GM23338 (cell line): ENCODE measurements at regions not wholly inside any gene's neighbourhood (a gene's known extent, or its start where the extent isn't known, plus 50 kb on each side); places are given as distances from the start of the nearest gene placed in this dataset.

Source experiments
- ATAC-seq: fragments of 200-7000 bp; cut with Tn5 transposase; 3 replicates; pipeline ENCODE4 v1.9.1; 2020
- DNase-seq: peaks from one replicate; pipeline ENCODE4 v3.0.0-alpha.2; 2015; ENCODE audit warnings: low spot score
- H2AFZ ChIP-seq: fragments of 200-600 bp; sonication (generic); 2 replicates; pipeline ENCODE4 v1.8.0; 2016; ENCODE audit warnings: antibody characterized with exemption, mild to moderate bottlenecking, moderate library complexity
- H3F3A ChIP-seq: fragments of 200-600 bp; sonication (generic); replicated peaks from 2 replicates; pipeline ENCODE4 v1.8.0; 2017; ENCODE audit warnings: antibody characterized with exemption, mixed run types, low read depth
- H3K27ac ChIP-seq: fragments of 200-600 bp; sonication (generic); 2 replicates; pipeline ENCODE4 v1.6.1; 2016; ENCODE audit warnings: low read depth
- H3K27me3 ChIP-seq: fragments of 200-600 bp; sonication (generic); 2 replicates; pipeline ENCODE4 v1.8.0; 2016; ENCODE audit warnings: mild to moderate bottlenecking, mixed run types, moderate library complexity; ENCODE audit not compliant: insufficient read depth
- H3K36me3 ChIP-seq: fragments of 200-600 bp; sonication (generic); 2 replicates; pipeline ENCODE4 v1.8.0; 2016; ENCODE audit warnings: mild to moderate bottlenecking; ENCODE audit not compliant: insufficient read depth
- H3K4me1 ChIP-seq: fragments of 200-600 bp; sonication (generic); 2 replicates; pipeline ENCODE4 v1.8.0; 2016; ENCODE audit warnings: mild to moderate bottlenecking, moderate library complexity; ENCODE audit not compliant: insufficient read depth
- H3K4me2 ChIP-seq: fragments of 200-600 bp; sonication (generic); 2 replicates; pipeline ENCODE4 v1.7.1; 2017; ENCODE audit warnings: mixed run types
- H3K4me3 ChIP-seq: fragments of 200-600 bp; sonication (generic); 2 replicates; pipeline ENCODE4 v1.6.1; 2016; ENCODE audit warnings: mixed run types
- H3K79me2 ChIP-seq: fragments of 200-600 bp; sonication (generic); replicated peaks from 2 replicates; pipeline ENCODE4 v1.8.0; 2017; ENCODE audit warnings: mild to moderate bottlenecking; ENCODE audit not compliant: insufficient read depth
- H3K9me2 ChIP-seq: fragments of 200-600 bp; sonication (generic); 2 replicates; pipeline ENCODE4 v1.8.0; 2017; ENCODE audit not compliant: insufficient read depth
- H4K20me1 ChIP-seq: fragments of 200-600 bp; sonication (generic); replicated peaks from 2 replicates; pipeline ENCODE4 v1.8.0; 2017; ENCODE audit warnings: mild to moderate bottlenecking; ENCODE audit not compliant: insufficient read depth
- H3K27ac Mint-ChIP-seq: 2 replicates; pipeline ENCODE4 v1.8.0; 2020; ENCODE audit warnings: inconsistent platforms, mild to moderate bottlenecking, moderate library complexity, mixed read lengths
- H3K27me3 Mint-ChIP-seq: 3 replicates; pipeline ENCODE4 v1.8.0; 2022; ENCODE audit warnings: low read depth, mild to moderate bottlenecking, moderate library complexity, mixed read lengths, inconsistent platforms; ENCODE audit not compliant: insufficient read depth, poor library complexity
- H3K36me3 Mint-ChIP-seq: 3 replicates; pipeline ENCODE4 v1.8.0; 2021; ENCODE audit warnings: low read depth, mild to moderate bottlenecking, inconsistent platforms, moderate library complexity, mixed read lengths
- H3K4me1 Mint-ChIP-seq: 3 replicates; pipeline ENCODE4 v1.8.0; 2020; ENCODE audit warnings: mild to moderate bottlenecking, inconsistent platforms, mixed read lengths
- H3K4me3 Mint-ChIP-seq: 3 replicates; pipeline ENCODE4 v1.8.0; 2021; ENCODE audit warnings: moderate library complexity, mild to moderate bottlenecking, inconsistent platforms, mixed read lengths
- H3K9me3 Mint-ChIP-seq: 3 replicates; pipeline ENCODE4 v1.8.0; 2020; ENCODE audit warnings: moderate library complexity, mild to moderate bottlenecking, inconsistent platforms, mixed read lengths
- CREB1 ChIP-seq: fragments of 250-450 bp; sonication (Bioruptor Pico); IDR thresholded peaks from 2 replicates; pipeline ENCODE4 v1.5.0; 2020; ENCODE audit warnings: low read depth, mild to moderate bottlenecking, moderate library complexity
- CTCF ChIP-seq, 2 experiments: fragments of 200-600 bp in 1 of 2; sonication (generic) in 1 of 2; conservative IDR thresholded peaks; 2 replicates each; pipeline versions ENCODE4 v1.5.1 to v1.6.1; 2016 to 2017; ENCODE audit warnings: antibody characterized with exemption in 2 of 2, low read depth in 2 of 2, mild to moderate bottlenecking in 2 of 2, moderate library complexity in 1 of 2
- ETS1 ChIP-seq: IDR thresholded peaks from 2 replicates; pipeline ENCODE4 v1.6.1; 2016; ENCODE audit warnings: antibody characterized with exemption
- EZH2 ChIP-seq: fragments of 200-600 bp; sonication (generic); IDR thresholded peaks from one replicate; pipeline ENCODE4 v1.8.0; 2017; ENCODE audit warnings: antibody characterized with exemption, mild to moderate bottlenecking, low read depth; ENCODE audit not compliant: unreplicated experiment
- EZH2phosphoT487 ChIP-seq: fragments of 200-600 bp; sonication (generic); IDR thresholded peaks from one replicate; pipeline ENCODE4 v1.8.1; 2018; ENCODE audit warnings: antibody characterized with exemption; ENCODE audit not compliant: unreplicated experiment
- JUNB ChIP-seq: IDR thresholded peaks from one replicate; pipeline ENCODE4 v1.6.1; 2016; ENCODE audit warnings: antibody characterized with exemption; ENCODE audit not compliant: unreplicated experiment
- NANOG ChIP-seq: IDR thresholded peaks from 2 replicates; pipeline ENCODE4 v1.6.1; 2016; ENCODE audit warnings: antibody characterized with exemption, borderline replicate concordance
- POLR2AphosphoS5 ChIP-seq: IDR thresholded peaks from 2 replicates; pipeline ENCODE4 v1.6.1; 2016; ENCODE audit warnings: antibody characterized with exemption, low read depth
- REST ChIP-seq: IDR thresholded peaks from one replicate; pipeline ENCODE4 v1.6.1; 2018; ENCODE audit warnings: antibody characterized with exemption; ENCODE audit not compliant: unreplicated experiment
- ZNF331 ChIP-seq: fragments of 250-450 bp; sonication (Bioruptor Pico); IDR thresholded peaks from 2 replicates; pipeline ENCODE4 v1.5.0; 2020; ENCODE audit warnings: low read depth, mild to moderate bottlenecking, moderate library complexity
- ZNF462 ChIP-seq: fragments of 250-450 bp; sonication (Bioruptor Pico); IDR thresholded peaks from 2 replicates; pipeline ENCODE4 v1.5.0; 2020; ENCODE audit warnings: mild to moderate bottlenecking, moderate library complexity

GRCh38 chr5:121105921-121106320 lies 641.8 kb downstream of the PRR16 start:
- Histone ChIP-seq H3K4me3 (no peak overlapping the region), H3K9me2 (no peaks in the 10 kb centered on the region), H3K27me3 (no peaks in the 10 kb centered on the region), H2AFZ (no peak overlapping the region), H3F3A (no peaks in the 10 kb centered on the region), H3K4me1 (peaks cover 4% of the 10 kb centered on the region), H4K20me1 (no peaks in the 10 kb centered on the region), H3K27ac (no peak overlapping the region), H3K79me2 (no peaks in the 10 kb centered on the region), H3K36me3 (no peaks in the 10 kb centered on the region), H3K4me2 (no peak overlapping the region)
- ATAC-seq = no peak
- H3K27ac Mint-ChIP-seq = no peak overlapping the region
- H3K4me1 Mint-ChIP-seq = no peaks in the 10 kb centered on the region
- H3K9me3 Mint-ChIP-seq = 0 out of 3 replicates have a peak, but pooled peaks cover 2% of the 10 kb centered on the region
- no peak for DNase-seq
- no peak overlapping the region for H3K4me3 Mint-ChIP-seq
- H3K36me3 Mint-ChIP-seq = no peaks in the 10 kb centered on the region; the same call in 2 of the 3 replicates
- H3K27me3 Mint-ChIP-seq = peaks cover 2% of the 10 kb centered on the region
- no peak for TF ChIP-seq ZNF462
- no peak for TF ChIP-seq EZH2phosphoT487
- no peak for TF ChIP-seq CTCF (conservative IDR thresholded peaks at IDR 0.05; ENCODE audit: low read depth in 2 of 2)
- TF ChIP-seq POLR2AphosphoS5 = no peak
- no peak for TF ChIP-seq ETS1
- TF ChIP-seq NANOG = no peak
- no peak for TF ChIP-seq ZNF331 (CRISPR knock-in tag)
- no peak for TF ChIP-seq REST
- no peak for TF ChIP-seq CREB1 (CRISPR knock-in tag)
- no peak for TF ChIP-seq EZH2
- no peak for TF ChIP-seq JUNB
